Fibroblast of villous mesenchyme (primary cell): ENCODE measurements at regions not wholly inside any gene's neighbourhood (a gene's known extent, or its start where the extent isn't known, plus 50 kb on each side); places are given as distances from the start of the nearest gene placed in this dataset.

Source experiments
- DNase-seq: peaks from one replicate; pipeline ENCODE4 v3.0.0-alpha.2; 2010; ENCODE audit warnings: low read depth
- H3K4me3 ChIP-seq: 2 replicates; pipeline ENCODE4 v1.5.1; 2011; ENCODE audit warnings: low read depth, mild to moderate bottlenecking, low read length
- CTCF ChIP-seq: IDR thresholded peaks from 2 replicates; pipeline ENCODE4 v1.5.1; 2012; ENCODE audit warnings: low read depth, mild to moderate bottlenecking, low read length; ENCODE audit not compliant: insufficient read depth

- no peak for TF ChIP-seq CTCF
- DNase-seq = no peak
- no peak overlapping the region for H3K4me3 ChIP-seq
Observed at GRCh38 chr3:120838441-120839091, 69.4 kb upstream of the STXBP5L start.

- no peak overlapping the region for H3K4me3 ChIP-seq
- no peak for TF ChIP-seq CTCF
- no peak for DNase-seq
Observed at GRCh38 chr3:120839120-120839519, 68.9 kb upstream of the STXBP5L start.

- no peak overlapping the region for H3K4me3 ChIP-seq
- TF ChIP-seq CTCF = no peak
- DNase-seq = no peak
Observed at GRCh38 chr3:120841264-120841663, 66.7 kb upstream of the STXBP5L start.

- no peak for DNase-seq
- TF ChIP-seq CTCF = no peak
- H3K4me3 ChIP-seq = no peak overlapping the region
Observed at GRCh38 chr3:120846073-120846472, 61.9 kb upstream of the STXBP5L start.

- H3K4me3 ChIP-seq = no peak overlapping the region
- no peak for DNase-seq
- no peak for TF ChIP-seq CTCF
Observed at GRCh38 chr3:120848503-120848902, 59.5 kb upstream of the STXBP5L start.

GRCh38 chr3:120850381-120851295 lies 57.4 kb upstream of the STXBP5L start:
- TF ChIP-seq CTCF = no peak
- no peak overlapping the region for H3K4me3 ChIP-seq
- no peak for DNase-seq

GRCh38 chr3:120852412-120852811 lies 55.6 kb upstream of the STXBP5L start:
- no peak for TF ChIP-seq CTCF
- no peak for DNase-seq
- no peak overlapping the region for H3K4me3 ChIP-seq
